GOT3 (cell line): ENCODE measurements at regions not wholly inside any gene's neighbourhood (a gene's known extent, or its start where the extent isn't known, plus 50 kb on each side); places are given as distances from the start of the nearest gene placed in this dataset.
"Not testable (repeated sequence)": the region's sequence is repeated elsewhere in the genome, so short reads cannot be mapped to it uniquely, and the experiment has no call there.

Source experiments
- DNase-seq: peaks from one replicate; lab custom pipeline; 2025; ENCODE audit warnings: mixed read lengths; lab: John Stamatoyannopoulos, UW

DNA sequence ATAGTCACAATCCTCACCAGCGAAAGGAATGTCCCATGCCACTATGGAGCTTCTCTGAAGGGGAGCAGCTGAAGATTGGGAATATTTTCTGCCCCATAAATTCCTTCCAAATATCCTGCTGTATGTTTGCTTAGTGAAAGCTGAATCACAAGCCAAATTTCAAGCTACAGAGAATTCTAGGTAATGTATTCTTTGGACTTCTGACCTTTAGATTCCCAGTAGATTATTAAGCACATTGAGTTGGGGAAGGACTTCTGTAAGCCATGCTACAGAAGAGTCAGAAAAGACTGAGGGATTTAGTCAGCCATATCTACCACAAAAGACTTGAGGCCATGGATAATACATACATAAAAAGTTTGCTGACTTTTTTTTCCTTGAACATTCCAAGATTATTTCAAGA is 1342.0 kb upstream of the NUDT12 start:
- no peak for DNase-seq

- DNase-seq = no peak
Measured at GRCh38 chr5:104903941-104904340, 1341.4 kb upstream of the NUDT12 start.

DNA sequence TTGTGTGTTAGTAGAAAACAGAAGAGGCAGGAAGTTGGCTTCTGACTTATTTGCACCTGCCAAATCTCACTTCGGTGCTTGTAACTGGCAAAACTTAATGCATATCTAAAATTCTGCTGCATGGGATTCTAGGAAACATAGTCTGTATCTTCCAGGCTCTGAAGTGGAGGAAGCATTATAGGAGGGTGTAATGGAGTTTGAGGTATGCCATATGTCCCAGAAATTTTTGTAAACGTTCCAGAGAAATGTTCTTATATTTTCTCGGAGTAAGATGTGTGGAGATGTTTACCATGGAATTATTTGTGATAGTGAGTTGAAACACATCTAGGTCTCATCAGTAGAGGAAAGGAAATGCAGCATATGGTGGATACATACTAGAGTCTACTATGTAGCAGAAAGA is 1329.0 kb upstream of the NUDT12 start:
- no peak for DNase-seq

DNA sequence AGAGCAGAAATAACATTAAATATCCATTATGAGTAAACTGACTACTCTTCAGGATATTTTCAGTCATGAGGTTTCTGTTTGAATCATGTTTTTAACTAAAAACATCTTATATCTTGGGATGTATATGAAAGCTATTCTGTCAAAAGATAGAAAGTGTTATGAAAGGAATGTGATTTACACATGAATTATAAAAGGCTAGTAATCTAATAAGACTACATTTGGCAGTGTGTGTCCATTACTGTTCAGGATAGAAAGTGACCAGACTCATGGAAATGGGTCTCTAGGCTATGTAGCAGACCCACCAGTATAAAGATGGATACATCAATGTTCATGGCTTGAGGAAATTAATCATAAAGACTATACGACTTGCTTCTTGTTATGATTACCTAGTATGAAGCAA is 1328.2 kb upstream of the NUDT12 start:
- DNase-seq = no peak

DNA sequence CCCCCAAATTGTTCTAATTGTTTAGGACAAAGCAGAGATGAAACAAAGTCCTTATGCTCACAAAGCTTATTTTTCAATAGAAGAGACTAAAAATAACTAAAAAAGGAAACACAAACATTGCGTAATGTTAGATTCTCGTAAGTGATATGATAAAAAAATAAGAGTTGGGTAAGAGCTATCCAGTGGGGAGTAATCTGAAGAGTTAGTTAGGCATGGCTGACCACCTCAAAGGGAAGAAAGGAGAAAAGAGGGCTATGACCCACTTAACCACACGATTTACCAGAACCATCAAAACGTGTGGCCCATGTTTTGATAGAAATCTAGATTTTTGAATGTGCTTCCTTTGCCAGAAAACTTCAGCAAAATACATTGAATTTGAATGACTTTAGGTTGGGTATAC is 1296.8 kb upstream of the NUDT12 start:
- no peak for DNase-seq

DNA sequence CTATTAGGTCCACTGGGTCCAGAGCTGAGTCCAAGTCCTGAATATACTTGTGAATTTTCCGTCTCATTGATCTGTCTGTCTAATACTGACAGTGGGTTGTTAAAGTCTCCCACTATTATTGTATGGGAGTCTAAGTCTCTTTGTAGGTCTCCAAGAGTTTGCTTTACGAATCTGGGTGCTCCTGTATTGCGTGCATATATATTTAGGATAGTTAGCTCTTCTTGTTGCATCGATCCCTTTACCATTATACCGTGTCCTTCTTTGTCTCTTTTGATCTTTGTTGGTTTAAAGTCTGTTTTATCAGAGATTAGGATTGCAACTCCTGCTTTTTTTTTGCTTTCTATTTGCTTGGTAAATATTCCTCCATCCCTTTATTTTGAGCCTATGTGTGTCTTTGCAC is 1289.5 kb upstream of the NUDT12 start:
- not testable (repeated sequence) for DNase-seq

DNA sequence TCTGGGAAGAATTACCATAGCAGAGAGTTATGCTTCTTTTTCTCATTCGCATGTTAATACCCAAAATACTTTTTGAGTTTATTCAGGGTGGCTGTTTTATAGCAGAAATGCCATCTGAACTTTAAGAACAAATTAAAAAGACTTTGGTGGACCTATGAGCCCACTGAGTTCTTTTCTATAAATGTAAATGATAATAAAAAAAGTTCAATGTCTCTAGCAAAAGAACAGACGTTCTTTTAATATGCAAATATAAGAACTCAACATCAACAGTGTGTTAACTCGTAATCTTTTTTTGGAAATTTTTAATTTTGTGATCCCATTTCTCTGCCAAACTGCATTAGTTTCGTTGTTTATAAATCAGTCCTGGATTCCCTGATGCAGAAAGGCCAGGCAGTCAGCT is 1283.0 kb upstream of the NUDT12 start:
- no peak for DNase-seq

DNA sequence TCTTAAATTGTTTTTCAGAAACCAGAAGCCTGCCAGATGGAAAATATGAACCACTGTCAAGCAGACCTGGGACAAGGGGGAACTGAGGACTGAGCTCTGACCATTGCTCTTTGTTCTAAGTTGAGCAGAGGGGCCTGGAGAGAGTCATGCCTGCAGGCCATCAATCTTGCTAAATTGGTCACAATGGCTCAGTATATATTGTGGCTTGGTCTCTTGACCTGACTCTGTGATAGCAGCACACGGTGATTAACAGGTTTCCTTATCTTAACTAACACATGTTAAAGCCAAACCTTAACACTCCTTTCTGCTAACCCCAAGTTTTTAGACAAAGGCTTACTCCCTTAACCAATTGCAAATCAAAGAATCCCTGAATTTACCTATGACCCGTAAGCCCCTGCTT is 1281.2 kb upstream of the NUDT12 start:
- no peak for DNase-seq

DNA sequence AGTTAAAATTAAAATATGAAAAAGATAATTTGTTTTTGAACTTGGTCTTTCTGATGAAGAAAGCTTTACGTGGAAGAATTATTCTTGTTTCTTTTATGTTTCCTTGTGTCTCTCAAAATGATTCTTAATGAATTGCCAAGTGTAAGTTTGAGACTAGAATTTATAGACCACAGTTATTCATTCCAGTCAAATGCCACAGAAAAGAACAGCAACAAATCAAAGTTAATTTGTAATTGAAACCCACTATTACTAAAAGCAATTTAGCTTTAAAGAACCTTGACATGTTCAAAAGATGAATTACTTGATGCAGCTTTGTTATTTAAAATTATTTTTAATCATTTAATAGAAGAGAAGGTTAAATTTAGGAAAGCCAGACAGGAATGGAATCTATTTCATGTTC is 1277.7 kb upstream of the NUDT12 start:
- no peak for DNase-seq

DNA sequence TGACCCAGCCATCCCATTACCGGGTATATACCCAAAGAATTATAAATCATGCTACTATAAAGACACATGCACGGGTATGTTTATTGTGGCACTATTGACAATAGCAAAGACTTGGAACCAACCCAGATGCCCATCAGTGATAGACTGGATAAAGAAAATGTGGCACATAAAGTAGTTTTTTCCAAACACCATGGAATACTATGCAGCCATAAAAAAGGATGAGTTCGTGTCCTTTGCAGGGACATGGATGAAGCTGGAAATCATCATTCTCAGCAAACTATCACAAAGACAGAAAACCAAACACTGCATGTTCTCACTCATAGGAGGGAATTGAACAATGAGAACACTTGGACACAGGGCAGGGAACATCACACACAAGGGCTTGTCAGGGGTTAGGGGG is 1268.9 kb upstream of the NUDT12 start:
- DNase-seq = not testable (repeated sequence)

DNA sequence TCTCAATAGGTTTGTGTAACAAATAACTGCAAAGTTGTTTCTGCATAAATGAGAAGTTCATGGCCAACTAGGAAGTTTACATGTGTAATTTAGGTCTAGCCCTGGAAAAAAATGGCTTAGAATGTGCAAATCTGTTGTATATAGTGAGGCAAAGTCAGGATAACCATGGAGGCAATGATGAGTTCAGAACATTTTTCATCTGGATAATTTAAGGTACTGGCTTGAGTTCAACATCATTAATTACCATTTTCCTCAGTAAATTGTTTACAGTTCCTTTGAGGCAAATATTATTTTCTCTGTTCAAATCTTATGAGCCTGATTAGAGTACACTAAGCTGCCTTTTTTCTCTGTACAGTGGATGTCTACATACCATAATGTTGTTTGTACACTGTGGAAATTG is 1259.0 kb upstream of the NUDT12 start:
- no peak for DNase-seq

DNA sequence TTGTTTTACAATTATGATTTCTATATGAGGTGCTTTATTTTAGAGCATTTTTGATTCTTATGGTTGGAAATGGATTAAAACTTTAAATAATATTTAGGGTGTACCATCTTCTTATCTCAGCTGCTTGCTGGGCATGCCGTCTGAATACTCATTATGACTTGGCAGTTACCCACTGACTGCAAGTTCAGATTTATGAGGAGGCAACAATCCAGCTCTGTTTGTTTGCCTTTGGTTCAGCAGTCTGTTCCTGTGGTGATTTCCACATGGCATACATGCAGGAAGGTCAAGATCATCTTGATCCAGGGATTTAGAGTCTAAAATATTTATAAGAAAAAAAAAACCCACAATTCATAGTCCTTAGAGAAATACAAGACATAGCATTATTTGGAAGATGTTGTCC is 1254.5 kb upstream of the NUDT12 start:
- DNase-seq = no peak

DNA sequence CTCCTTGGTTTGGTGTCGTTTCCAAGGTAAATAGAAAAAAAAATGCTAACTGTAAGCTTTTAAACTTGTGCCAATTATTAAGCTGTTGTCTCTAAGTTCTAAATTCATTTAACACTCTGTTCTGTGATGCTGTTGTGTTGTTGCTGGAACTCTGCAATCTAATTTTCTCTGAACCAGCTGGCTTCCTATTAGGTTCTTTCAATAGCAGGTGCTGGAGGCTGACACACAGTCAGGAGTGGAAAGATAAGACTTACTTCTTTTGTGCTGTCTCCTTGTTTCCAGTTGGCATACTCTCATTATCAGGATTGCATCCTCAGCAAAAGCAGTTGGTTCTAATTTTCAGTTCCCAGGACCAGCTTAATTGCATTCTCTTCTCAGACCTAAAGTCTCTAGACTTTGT is 1252.6 kb upstream of the NUDT12 start:
- no peak for DNase-seq

DNA sequence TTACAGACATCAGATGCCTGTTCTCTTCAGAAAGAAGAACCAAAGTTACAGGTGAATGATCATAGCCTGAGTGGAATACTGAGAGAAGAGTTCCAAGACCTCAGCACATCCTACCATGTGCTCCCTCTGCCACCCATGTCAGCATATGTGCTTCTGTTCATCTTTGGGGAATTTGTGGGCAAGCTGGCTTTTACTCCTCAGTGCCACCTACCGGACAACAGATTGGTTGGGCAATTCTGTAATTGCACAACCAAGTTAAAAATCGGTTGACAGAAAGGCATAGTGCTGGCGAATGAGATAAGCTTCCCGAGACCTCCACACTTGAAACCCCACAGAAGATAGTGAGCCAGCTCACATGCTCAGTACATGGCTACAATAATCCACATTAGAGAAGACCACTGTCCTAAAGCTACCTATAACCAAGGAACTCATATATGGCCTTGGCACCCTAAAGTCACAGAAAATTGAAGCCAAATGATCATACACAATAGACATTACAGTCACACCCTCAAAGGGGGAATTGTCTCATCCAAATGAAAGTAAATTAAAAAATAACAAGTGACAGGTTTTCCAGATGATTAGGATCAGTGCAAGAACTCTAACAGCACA is 1238.0 kb upstream of the NUDT12 start:
- no peak for DNase-seq

GRCh38 chr5:104793755-104794080 is 1231.1 kb upstream of the NUDT12 start:
- DNase-seq = no peak

DNA sequence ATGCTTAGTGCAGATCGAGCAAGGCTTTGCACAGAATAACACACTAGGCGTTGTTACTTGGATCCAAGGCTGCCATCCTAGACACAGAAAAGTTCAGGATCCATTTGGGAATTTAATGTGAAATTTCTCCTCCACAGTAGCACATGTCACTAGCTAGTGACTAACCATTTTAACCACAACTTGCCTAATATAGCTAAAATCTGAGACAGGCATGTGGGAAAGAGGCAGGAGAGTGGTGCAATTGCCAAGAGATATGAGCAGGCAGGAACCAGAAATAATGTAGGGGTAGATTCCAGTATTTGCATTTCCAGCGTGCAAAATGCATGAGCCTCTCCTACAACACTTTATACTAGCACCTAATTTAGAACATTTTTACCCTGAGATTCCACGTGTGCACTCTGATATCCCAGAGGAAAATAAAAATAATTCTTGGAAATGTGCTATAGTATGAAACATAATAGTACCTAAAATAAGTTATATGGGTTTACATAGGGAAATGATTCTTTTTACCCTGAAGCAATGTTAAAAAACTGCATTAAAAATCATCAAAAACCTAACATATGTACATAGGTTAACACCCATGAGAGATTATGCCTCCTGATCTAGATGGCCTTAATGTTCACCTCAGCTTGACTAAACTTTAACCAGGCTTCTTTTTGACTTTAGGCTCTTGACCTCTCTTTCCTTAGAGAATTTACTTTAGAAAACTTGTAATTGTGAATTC is 1230.6 kb upstream of the NUDT12 start:
- DNase-seq = no peak

- DNase-seq = no peak
Measured at GRCh38 chr5:104789366-104789765, 1226.8 kb upstream of the NUDT12 start.

GRCh38 chr5:104785097-104785496 is 1222.5 kb upstream of the NUDT12 start:
- DNase-seq = no peak

GRCh38 chr5:104774372-104774771 is 1211.8 kb upstream of the NUDT12 start:
- no peak for DNase-seq

GRCh38 chr5:104764197-104764596 is 1201.6 kb upstream of the NUDT12 start:
- no peak for DNase-seq

GRCh38 chr5:104763216-104763615 is 1200.6 kb upstream of the NUDT12 start:
- no peak for DNase-seq

GRCh38 chr5:104757915-104758314 is 1195.3 kb upstream of the NUDT12 start:
- no peak for DNase-seq

DNA sequence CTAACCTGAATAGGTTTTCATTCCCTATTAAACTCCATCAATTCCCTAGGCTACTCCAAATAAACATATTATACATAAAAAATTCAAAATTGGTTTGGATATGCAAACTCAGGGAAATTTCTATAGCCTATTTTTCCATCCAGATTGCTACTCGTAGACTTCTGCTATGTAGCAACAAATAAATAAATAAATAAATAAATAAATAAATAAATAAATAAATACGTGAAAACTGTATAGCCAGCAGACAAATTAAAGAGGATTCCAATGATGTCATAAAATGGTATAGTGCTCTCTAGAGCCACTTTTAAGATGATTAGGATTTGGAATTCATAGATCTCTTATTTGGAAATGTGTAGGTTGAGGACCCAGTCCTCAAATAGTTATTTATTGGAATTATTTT is 1193.2 kb upstream of the NUDT12 start:
- no peak for DNase-seq

GRCh38 chr5:104754311-104754995 is 1191.9 kb upstream of the NUDT12 start:
- no peak for DNase-seq
